ENCODE measurements at regions not wholly inside any gene's neighbourhood (a gene's known extent, or its start where the extent isn't known, plus 50 kb on each side); places are given as distances from the start of the nearest gene placed in this dataset.

DNA sequence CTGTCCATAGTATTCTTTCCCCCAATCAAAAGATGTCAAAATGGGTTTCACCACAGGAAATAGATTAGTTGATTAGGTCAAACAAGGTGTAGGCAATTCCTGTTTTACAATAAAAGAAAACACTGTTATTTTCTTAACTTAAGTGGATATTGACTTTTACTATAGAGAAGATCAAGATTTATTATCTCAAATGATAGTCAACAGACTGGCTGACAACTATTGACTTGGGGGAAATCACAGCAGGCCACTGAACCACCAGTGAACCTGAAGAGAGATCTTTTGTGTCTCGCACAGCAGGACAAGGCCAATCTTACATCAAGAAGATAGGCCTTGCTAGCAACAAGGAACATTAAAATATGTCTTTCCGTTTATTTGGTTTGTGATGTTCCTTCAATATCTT is 1187.6 kb downstream of the SI start:
- no peak for TF ChIP-seq CTCF (IDR thresholded peaks at IDR 0.05; ENCODE audit: extremely low read depth, insufficient read depth, missing control alignments)
- no peak for DNase-seq (ENCODE audit: low spot score)
- in situ Hi-C loops (cut with MboI; ENCODE audit: low pct_unique_long_range_greater_than_20kb, low sequenced_read_pairs, unreplicated experiment): no loop called here

- in situ Hi-C loops (cut with MboI; ENCODE audit: low pct_unique_long_range_greater_than_20kb, low sequenced_read_pairs, unreplicated experiment): no loop called here
- no peak for DNase-seq (ENCODE audit: low spot score)
- TF ChIP-seq CTCF (IDR thresholded peaks at IDR 0.05; ENCODE audit: extremely low read depth, insufficient read depth, missing control alignments): no peak
Observed at GRCh38 chr3:163879172-163879571, 1199.1 kb downstream of the SI start.

GRCh38 chr3:163878396-163878795 is 1199.9 kb downstream of the SI start:
- no peak for TF ChIP-seq CTCF (IDR thresholded peaks at IDR 0.05; ENCODE audit: extremely low read depth, insufficient read depth, missing control alignments)

DNA sequence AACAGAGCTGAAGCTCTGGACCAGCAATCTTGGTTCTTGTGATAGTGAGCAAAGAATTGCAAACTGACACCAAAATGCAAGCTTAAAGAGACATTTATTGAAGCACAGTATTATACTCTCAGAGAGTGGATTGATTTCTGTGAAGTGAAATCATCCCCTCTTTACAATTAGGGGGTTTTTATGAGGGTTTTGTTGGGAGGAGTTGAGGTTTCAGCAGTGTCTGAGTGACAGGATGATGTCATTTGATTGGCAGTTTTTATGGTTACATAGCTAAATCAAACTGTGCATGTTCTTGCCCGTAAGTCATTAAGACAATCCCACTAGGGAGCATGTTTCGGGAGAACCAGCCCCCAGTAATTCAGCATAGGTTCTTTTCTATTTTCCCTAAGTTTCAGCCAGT is 1200.5 kb downstream of the SI start:
- in situ Hi-C loops (cut with MboI; ENCODE audit: low pct_unique_long_range_greater_than_20kb, low sequenced_read_pairs, unreplicated experiment): no loop called here
- DNase-seq (ENCODE audit: low spot score): no peak
- TF ChIP-seq CTCF (IDR thresholded peaks at IDR 0.05; ENCODE audit: extremely low read depth, insufficient read depth, missing control alignments): no peak

More at GRCh38 chr3:163878396-163878795, 1199.9 kb downstream of the SI start:
- DNase-seq (ENCODE audit: low spot score): no peak
- in situ Hi-C loops (cut with MboI; ENCODE audit: low pct_unique_long_range_greater_than_20kb, low sequenced_read_pairs, unreplicated experiment): no loop called here

- no peak for TF ChIP-seq CTCF (IDR thresholded peaks at IDR 0.05; ENCODE audit: extremely low read depth, insufficient read depth, missing control alignments)
- DNase-seq (ENCODE audit: low spot score): no peak
- in situ Hi-C loops (cut with MboI; ENCODE audit: low pct_unique_long_range_greater_than_20kb, low sequenced_read_pairs, unreplicated experiment): no loop called here
Observed at GRCh38 chr3:163863146-163863545, 1215.2 kb downstream of the SI start.

- no peak for DNase-seq (ENCODE audit: low spot score)
- no peak for TF ChIP-seq CTCF (IDR thresholded peaks at IDR 0.05; ENCODE audit: extremely low read depth, insufficient read depth, missing control alignments)
- in situ Hi-C loops (cut with MboI; ENCODE audit: low pct_unique_long_range_greater_than_20kb, low sequenced_read_pairs, unreplicated experiment): no loop called here
Observed at GRCh38 chr3:163852233-163852632, 1226.1 kb downstream of the SI start.

DNA sequence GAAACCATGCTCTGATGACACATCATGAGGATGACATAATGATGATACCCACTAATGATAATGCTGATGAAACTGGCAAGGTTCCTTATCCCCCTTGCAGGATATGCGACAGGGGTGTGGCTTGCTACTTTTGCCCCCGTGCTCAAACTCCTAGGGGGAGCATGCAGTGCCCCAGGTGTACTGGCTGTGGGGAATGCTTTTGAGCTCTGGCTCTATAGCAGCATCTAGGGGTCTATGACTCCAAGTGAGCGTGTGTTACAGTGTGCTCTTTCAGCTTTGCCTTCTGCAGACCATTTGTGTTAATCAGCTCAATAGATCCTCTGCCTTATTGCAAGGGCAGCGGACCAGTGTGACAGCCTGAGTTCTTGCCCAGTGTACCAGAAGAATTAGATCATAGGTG is 1239.5 kb downstream of the SI start:
- in situ Hi-C loops (cut with MboI; ENCODE audit: low pct_unique_long_range_greater_than_20kb, low sequenced_read_pairs, unreplicated experiment): no loop called here
- TF ChIP-seq CTCF (IDR thresholded peaks at IDR 0.05; ENCODE audit: extremely low read depth, insufficient read depth, missing control alignments): no peak
- no peak for DNase-seq (ENCODE audit: low spot score)

All from GM13977 (cell line).